Gastrocnemius medialis (tissue), 4 donors: ENCODE measurements at regions not wholly inside any gene's neighbourhood (a gene's known extent, or its start where the extent isn't known, plus 50 kb on each side); places are given as distances from the start of the nearest gene placed in this dataset.
"Not testable (repeated sequence)": the region's sequence is repeated elsewhere in the genome, so short reads cannot be mapped to it uniquely, and the experiment has no call there.

ENCODE experiments used
- ATAC-seq, 2 donors: fragments of 150-250 bp; one replicate each; pipeline ENCODE4 v1.9.1; 2016
- DNase-seq, 2 donors: peaks; one replicate each; pipeline ENCODE4 v3.0.0-alpha.2; 2019
- H3K27ac ChIP-seq, 4 donors: fragments of 200-600 bp; sonication (generic); 1 replicate in 1 of 4; 2 replicates in 3 of 4; pipeline ENCODE4 v1.5.1; 2016 to 2018; ENCODE audit warnings: mild to moderate bottlenecking in 2 of 4, moderate library complexity in 1 of 4
- H3K27me3 ChIP-seq, 3 donors: fragments of 200-600 bp; sonication (generic) in 2 of 3; 1 replicate in 1 of 3; 2 replicates in 2 of 3; pipeline versions ENCODE4 v1.5.1 to v1.6.0; 2016 to 2019; ENCODE audit warnings: mild to moderate bottlenecking in 1 of 3, moderate library complexity in 1 of 3
- H3K36me3 ChIP-seq, 2 donors: fragments of 200-600 bp; sonication (generic) in 1 of 2; one replicate each; pipeline ENCODE4 v1.5.1; 2017 to 2018
- H3K4me1 ChIP-seq, 2 donors: fragments of 200-600 bp; sonication (generic) in 1 of 2; one replicate each; pipeline ENCODE4 v1.5.1; 2016 to 2017; ENCODE audit warnings: mild to moderate bottlenecking in 2 of 2
- H3K4me3 ChIP-seq, 4 donors: fragments of 200-600 bp; sonication (generic) in 3 of 4; 1 replicate in 1 of 4; 2 replicates in 3 of 4; pipeline ENCODE4 v1.5.1; 2016 to 2019; ENCODE audit warnings: mild to moderate bottlenecking in 2 of 4
- H3K9me3 ChIP-seq, 3 donors: fragments of 200-600 bp; sonication (generic) in 2 of 3; 1 replicate in 1 of 3; 2 replicates in 2 of 3; pipeline ENCODE4 v1.5.1; 2016 to 2019
- POLR2A ChIP-seq, 2 donors: fragments of 450-650 bp; IDR thresholded peaks; one replicate each; pipeline ENCODE4 v1.6.1; 2017; ENCODE audit warnings: antibody characterized with exemption in 2 of 2, mild to moderate bottlenecking in 2 of 2, moderate library complexity in 2 of 2
- in situ Hi-C, 4 donors: fragments of 200-750 bp; cut with MboI; loops; one replicate each; pipeline versions ENCODE4 v1.15.0 to v1.8.0; 2017; ENCODE audit warnings: low sequenced_read_pairs in 4 of 4
- intact Hi-C: fragments of 100-400 bp; cut with DNase I; formaldehyde crosslinking; loops from one replicate; pipeline ENCODE4 v1.15.1; 2023; ENCODE audit warnings: low total_unique reads
- TF ChIP-seq, protein P1 (sequence below), 5 experiments: fragments of 450-650 bp in 3 of 5; fragments of 200-600 bp in 2 of 5; sonication (generic) in 2 of 5; IDR thresholded peaks in 4 of 5; conservative IDR thresholded peaks in 1 of 5; 1 replicate in 4 of 5; 2 replicates in 1 of 5; pipeline ENCODE4 v1.5.1; 2016 to 2019; ENCODE audit warnings: antibody characterized with exemption in 5 of 5, mild to moderate bottlenecking in 3 of 5, moderate library complexity in 3 of 5

DNA sequence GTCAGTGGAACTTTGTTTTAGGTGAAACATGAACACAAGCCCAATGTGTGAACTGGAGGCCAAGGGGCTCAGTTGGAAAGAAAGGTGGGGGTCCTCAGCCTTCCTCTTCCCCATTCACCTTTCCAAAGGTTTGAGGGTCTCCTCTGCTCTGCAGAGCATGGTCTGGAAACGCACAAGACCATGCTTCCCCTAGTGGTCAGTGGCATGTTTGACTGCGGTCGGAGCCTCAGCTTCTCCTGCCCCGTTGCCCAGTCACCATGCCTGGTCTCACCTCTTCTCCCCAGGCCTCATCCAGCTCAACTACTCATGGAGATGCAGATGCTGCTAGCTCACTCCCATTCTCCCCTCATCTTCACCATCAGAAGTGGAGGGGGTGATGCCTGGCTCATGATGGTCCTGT, 340.3 kb downstream of the GADD45G start:
- no peak overlapping the region for H3K4me3 ChIP-seq
- DNase-seq, result no peak
- ATAC-seq, result no peak
- intact Hi-C loops (loop anchor here (10.0 kb wide), 1 partner anchor 160 kb away; no protein-coding TSS in a partner anchor), in situ Hi-C loops (no loop called here)
- H3K4me1 ChIP-seq, result peaks cover 18 to 24% of the 10 kb centered on the region in 2 donors
- no peaks in the 10 kb centered on the region for H3K36me3 ChIP-seq
- H3K27me3 ChIP-seq, result no peaks in the 10 kb centered on the region
- TF ChIP-seq POLR2A (IDR thresholded peaks at IDR 0.05), result no peak
- H3K9me3 ChIP-seq, result no peaks in the 10 kb centered on the region
- H3K27ac ChIP-seq, result no peak overlapping the region

DNA sequence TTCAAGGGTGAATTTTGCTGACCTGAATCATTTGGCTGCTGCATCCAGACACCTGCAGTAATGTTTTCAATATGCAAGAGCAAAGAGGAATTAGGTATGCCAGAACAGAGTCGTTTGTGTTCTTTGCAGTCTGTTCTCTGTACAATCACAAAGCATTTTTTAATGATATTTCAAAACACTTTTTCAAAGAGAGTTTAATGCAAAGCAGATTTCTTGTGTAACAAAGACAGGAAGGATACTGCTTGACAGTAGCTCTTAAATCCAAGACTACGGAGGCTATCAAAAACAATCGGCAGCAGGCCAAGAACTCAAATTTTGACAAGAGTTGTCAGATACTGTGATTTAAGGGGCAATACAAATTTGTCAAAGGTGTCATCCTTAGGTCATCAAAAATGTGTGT, 341.9 kb downstream of the GADD45G start:
- Histone ChIP-seq H3K4me3 (no peak overlapping the region), H3K36me3 (no peaks in the 10 kb centered on the region), H3K27me3 (no peaks in the 10 kb centered on the region), H3K27ac (no peak overlapping the region), H3K4me1 (peaks cover 13 to 15% of the 10 kb centered on the region in 2 donors), H3K9me3 (no peaks in the 10 kb centered on the region)
- intact Hi-C loops (loop anchor here (10.0 kb wide), 1 partner anchor 158 kb away; no protein-coding TSS in a partner anchor), in situ Hi-C loops (no loop called here)
- no peak for DNase-seq
- TF ChIP-seq, protein P1, sequence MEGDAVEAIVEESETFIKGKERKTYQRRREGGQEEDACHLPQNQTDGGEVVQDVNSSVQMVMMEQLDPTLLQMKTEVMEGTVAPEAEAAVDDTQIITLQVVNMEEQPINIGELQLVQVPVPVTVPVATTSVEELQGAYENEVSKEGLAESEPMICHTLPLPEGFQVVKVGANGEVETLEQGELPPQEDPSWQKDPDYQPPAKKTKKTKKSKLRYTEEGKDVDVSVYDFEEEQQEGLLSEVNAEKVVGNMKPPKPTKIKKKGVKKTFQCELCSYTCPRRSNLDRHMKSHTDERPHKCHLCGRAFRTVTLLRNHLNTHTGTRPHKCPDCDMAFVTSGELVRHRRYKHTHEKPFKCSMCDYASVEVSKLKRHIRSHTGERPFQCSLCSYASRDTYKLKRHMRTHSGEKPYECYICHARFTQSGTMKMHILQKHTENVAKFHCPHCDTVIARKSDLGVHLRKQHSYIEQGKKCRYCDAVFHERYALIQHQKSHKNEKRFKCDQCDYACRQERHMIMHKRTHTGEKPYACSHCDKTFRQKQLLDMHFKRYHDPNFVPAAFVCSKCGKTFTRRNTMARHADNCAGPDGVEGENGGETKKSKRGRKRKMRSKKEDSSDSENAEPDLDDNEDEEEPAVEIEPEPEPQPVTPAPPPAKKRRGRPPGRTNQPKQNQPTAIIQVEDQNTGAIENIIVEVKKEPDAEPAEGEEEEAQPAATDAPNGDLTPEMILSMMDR (IDR thresholded peaks at IDR 0.05 in 4 of 5, conservative IDR thresholded peaks at IDR 0.05 in 1 of 5), result no peak
- TF ChIP-seq POLR2A (IDR thresholded peaks at IDR 0.05), result no peak
- no peak for ATAC-seq

DNA sequence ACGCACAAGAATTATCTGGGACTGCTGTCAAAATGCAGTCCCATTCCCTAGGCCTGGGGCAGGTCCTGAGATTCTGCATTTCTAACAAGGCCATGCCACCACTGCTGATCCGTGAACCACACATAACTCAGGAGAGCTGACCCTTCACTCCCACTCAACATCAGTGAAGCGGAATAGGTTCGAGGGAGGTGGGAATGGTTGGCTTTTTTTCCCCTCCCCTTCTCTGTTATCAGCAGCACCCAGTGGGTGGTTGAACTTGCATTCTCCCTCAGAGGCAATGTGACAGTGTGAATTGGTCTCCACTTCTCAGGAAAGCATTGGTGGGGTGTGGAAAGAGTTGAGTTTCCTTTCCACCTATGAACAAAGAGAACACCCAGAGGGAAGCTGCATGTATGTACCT, 344.3 kb downstream of the GADD45G start:
- Histone ChIP-seq H3K4me3 (no peak overlapping the region), H3K27ac (no peak overlapping the region), H3K36me3 (no peaks in the 10 kb centered on the region), H3K4me1 (peaks cover 0 to 5% of the 10 kb centered on the region in 2 donors), H3K9me3 (no peaks in the 10 kb centered on the region), H3K27me3 (no peaks in the 10 kb centered on the region)
- intact Hi-C loops (loop anchor here (10.0 kb wide), 1 partner anchor 156 kb away; no protein-coding TSS in a partner anchor), in situ Hi-C loops (no loop called here)
- no peak for TF ChIP-seq POLR2A (IDR thresholded peaks at IDR 0.05)
- TF ChIP-seq, protein P1 (IDR thresholded peaks at IDR 0.05 in 4 of 5, conservative IDR thresholded peaks at IDR 0.05 in 1 of 5), result no peak
- ATAC-seq (no peak), DNase-seq (no peak)

DNA sequence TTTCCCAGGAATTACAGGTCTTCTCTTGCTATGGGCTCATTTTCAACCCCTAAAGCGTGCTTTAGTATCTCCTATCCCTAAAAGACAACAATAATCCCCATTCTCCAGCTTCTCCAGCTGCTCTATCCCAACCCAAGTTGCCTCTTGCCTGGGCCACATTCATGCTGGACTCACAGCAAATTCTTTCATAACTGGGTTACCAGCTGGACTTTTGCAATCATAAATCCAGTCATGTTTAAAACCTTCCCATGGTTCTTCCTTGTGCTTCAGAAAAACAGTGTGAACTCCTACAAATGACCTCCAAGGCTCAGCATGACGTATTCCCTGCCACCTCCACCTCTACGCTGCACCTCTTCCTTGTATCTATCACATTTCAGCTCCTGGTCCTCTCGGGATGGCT, 346.9 kb downstream of the GADD45G start:
- Histone ChIP-seq H3K9me3 (no peaks in the 10 kb centered on the region), H3K27me3 (no peaks in the 10 kb centered on the region), H3K4me3 (no peak overlapping the region), H3K4me1 (peaks cover 0 to 7% of the 10 kb centered on the region in 2 donors), H3K36me3 (no peaks in the 10 kb centered on the region), H3K27ac (no peak overlapping the region)
- intact Hi-C loops (no loop called here), in situ Hi-C loops (no loop called here)
- DNase-seq (no peak), ATAC-seq (no peak)
- TF ChIP-seq POLR2A (IDR thresholded peaks at IDR 0.05), result no peak
- TF ChIP-seq, protein P1 (IDR thresholded peaks at IDR 0.05 in 4 of 5, conservative IDR thresholded peaks at IDR 0.05 in 1 of 5), result no peak

DNA sequence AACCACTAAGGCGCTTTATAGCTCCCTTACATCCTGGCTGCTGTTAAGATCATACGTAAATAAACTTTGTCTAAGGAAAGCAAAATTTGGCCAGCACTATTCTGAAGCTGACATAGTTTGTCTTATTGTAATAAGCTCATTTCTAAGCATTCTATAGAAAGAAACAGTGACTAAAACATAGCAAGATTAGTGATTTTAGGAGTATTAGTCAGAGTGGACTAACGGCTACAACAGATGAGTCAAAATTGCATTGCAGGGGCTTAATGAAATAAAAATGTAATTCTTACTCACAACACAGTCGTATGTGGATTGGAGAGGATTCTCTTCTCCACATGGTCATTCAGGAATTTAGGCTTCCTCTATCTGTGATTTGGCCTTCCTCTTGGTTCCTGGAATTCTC, 347.6 kb downstream of the GADD45G start:
- in situ Hi-C loops (no loop called here), intact Hi-C loops (no loop called here)
- Histone ChIP-seq H3K4me1 (peaks cover 0 to 11% of the 10 kb centered on the region in 2 donors), H3K9me3 (no peaks in the 10 kb centered on the region), H3K36me3 (no peaks in the 10 kb centered on the region), H3K4me3 (no peak overlapping the region), H3K27ac (no peak overlapping the region), H3K27me3 (no peaks in the 10 kb centered on the region)
- no peak for TF ChIP-seq POLR2A (IDR thresholded peaks at IDR 0.05)
- TF ChIP-seq, protein P1 (IDR thresholded peaks at IDR 0.05 in 4 of 5, conservative IDR thresholded peaks at IDR 0.05 in 1 of 5), result no peak
- no peak for DNase-seq
- no peak for ATAC-seq

DNA sequence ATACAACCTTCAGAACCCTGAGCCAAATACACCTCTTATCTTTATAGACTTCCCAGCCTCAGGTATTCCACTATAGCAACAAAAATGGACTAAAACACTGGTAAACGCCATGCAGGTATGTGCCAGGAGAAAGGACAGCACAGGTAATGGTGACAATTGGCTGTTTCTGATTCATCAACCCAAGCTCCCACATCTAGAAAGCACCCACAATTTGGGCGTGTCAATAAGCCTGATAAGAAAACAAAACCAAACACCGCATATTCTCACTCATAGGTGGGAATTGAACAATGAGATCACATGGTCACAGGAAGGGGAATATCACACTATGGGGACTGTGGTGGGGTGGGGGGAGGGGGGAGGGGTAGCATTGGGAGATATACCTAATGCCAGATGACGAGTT, 348.5 kb downstream of the GADD45G start:
- DNase-seq, H3K9me3 ChIP-seq, H3K36me3 ChIP-seq, ATAC-seq, H3K4me3 ChIP-seq, H3K27me3 ChIP-seq, intact Hi-C loops, in situ Hi-C loops, H3K27ac ChIP-seq: not testable (repeated sequence)
- H3K4me1 ChIP-seq, result peaks cover 0 to 15% of the 10 kb centered on the region in 2 donors
